ENCODE measurements at regions not wholly inside any gene's neighbourhood (a gene's known extent, or its start where the extent isn't known, plus 50 kb on each side); places are given as distances from the start of the nearest gene placed in this dataset.

- TF ChIP-seq, protein P1, sequence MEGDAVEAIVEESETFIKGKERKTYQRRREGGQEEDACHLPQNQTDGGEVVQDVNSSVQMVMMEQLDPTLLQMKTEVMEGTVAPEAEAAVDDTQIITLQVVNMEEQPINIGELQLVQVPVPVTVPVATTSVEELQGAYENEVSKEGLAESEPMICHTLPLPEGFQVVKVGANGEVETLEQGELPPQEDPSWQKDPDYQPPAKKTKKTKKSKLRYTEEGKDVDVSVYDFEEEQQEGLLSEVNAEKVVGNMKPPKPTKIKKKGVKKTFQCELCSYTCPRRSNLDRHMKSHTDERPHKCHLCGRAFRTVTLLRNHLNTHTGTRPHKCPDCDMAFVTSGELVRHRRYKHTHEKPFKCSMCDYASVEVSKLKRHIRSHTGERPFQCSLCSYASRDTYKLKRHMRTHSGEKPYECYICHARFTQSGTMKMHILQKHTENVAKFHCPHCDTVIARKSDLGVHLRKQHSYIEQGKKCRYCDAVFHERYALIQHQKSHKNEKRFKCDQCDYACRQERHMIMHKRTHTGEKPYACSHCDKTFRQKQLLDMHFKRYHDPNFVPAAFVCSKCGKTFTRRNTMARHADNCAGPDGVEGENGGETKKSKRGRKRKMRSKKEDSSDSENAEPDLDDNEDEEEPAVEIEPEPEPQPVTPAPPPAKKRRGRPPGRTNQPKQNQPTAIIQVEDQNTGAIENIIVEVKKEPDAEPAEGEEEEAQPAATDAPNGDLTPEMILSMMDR (IDR thresholded peaks at IDR 0.05; ENCODE audit: extremely low read depth, missing control alignments): no peak
- DNase-seq (ENCODE audit: low spot score): no peak
Measured at GRCh38 chr11:15810082-15810481, 546.3 kb downstream of the SOX6 start.

DNA sequence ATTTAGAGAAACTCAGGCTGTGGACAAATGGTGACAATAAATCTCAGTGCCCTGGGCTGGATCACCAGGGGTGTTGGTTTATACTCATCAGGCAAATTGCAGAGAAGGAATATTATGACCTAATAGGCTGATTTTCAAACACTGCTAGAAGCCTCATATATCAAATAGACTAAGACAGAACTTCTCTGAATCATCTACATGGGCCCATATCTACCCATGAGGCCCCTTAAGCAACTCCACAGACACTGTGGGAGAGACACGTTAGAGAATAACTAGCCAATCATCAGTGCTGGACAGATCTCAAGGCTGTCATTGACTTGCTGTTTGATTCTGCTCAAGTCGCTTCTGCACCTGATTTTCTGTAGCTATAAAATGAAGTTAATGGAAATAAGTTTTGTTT is 545.8 kb downstream of the SOX6 start:
- TF ChIP-seq, protein P1 (IDR thresholded peaks at IDR 0.05; ENCODE audit: extremely low read depth, missing control alignments): no peak
- DNase-seq (ENCODE audit: low spot score): no peak

- no peak for DNase-seq (ENCODE audit: low spot score)
- TF ChIP-seq, protein P1 (IDR thresholded peaks at IDR 0.05; ENCODE audit: extremely low read depth, missing control alignments): no peak
Measured at GRCh38 chr11:15815246-15816195, 540.8 kb downstream of the SOX6 start.

DNA sequence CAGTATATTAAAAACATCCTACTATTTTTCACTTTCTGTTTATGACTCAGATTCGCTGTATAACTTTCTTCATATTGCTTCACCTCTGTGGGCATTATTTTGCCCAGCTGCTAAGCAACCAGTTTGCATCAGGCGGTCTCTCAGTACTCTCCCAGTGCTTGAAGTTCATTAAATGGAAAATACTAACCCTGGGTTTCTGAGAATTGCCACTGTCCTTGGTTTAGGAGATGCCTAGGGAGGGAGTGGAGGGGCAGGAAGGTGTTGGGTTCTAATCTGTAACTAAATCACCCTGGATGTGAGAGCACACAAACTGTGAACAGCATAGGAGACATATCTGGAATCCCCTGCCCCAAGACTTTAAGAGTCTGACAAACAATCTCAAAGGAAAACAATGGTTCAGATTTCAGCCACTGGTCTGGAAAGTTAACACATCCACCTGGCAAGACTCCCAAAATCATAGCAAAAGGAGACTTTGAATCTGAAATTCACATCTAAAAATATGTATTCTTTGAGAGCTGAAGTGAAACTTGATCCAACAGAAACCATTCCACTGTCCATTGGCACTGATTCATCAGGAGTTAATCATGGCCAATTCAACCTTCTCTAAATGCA is 540.0 kb downstream of the SOX6 start:
- DNase-seq (ENCODE audit: low spot score): no peak

GRCh38 chr11:15817001-15817400 is 539.3 kb downstream of the SOX6 start:
- DNase-seq (ENCODE audit: low spot score): no peak
- TF ChIP-seq, protein P1 (IDR thresholded peaks at IDR 0.05; ENCODE audit: extremely low read depth, missing control alignments): no peak

More for the DNA sequence above, 540.0 kb downstream of the SOX6 start:
- TF ChIP-seq, protein P1 (IDR thresholded peaks at IDR 0.05; ENCODE audit: extremely low read depth, missing control alignments): no peak

DNA sequence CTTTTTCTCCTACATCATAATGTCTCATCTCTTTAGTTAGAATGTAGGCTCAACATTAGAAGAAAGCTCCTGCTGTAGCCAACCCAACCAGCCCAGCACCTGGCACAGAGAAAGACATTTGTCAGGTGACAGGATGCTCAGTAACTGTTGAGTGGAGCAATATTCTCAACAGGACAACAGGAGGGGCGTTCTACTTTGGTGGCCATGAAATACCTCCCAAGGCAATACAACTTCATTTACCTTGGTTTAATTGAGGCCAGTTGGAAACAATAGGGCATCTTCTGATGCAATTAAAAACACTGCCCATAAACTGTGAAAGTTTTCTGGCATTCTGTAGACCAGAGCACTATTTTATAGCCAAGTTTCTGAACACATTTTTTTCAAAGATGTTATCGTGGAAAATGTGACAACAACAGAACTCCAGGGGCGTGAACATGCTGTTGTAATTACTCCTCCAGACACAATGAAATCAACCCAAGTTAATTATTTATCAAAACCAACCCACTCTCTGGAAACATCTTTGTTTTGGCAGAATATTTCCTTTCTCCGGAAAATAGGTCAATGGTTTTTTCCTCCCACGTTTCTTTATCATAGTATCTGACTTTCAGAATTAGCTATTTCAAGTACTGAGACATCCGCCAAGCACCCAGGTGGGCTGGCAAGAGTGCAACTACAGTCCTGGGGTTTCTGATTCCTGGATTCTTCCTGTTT is 538.1 kb downstream of the SOX6 start:
- DNase-seq (ENCODE audit: low spot score): no peak
- TF ChIP-seq, protein P1 (IDR thresholded peaks at IDR 0.05; ENCODE audit: extremely low read depth, missing control alignments): no peak

All from GM20000 (cell line).